Myocyte (in vitro differentiated cells): ENCODE measurements at regions not wholly inside any gene's neighbourhood (a gene's known extent, or its start where the extent isn't known, plus 50 kb on each side); places are given as distances from the start of the nearest gene placed in this dataset.

Experiments
- DNase-seq: peaks from one replicate; pipeline ENCODE4 v3.0.0-alpha.2; 2012; ENCODE audit warnings: low read depth

DNA sequence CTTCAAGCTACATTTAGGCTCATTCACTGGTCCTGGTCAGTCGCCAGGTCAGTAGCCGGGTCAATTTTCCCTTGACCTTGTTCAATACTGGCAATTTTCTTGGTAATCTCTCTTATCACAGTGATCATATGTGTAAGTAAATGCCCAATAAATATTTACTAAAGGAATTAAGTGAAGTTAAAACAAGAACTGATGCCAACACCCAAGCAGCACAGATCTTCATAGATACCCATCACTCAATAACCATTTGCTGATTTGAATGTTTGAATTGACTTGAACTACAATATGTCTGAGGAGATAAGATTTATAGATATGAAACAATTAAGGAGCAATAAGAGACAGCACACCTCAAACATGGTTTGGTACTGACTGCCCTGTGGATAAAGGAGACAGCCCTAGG, 100.8 kb upstream of the PREP start:
- no peak for DNase-seq

- no peak for DNase-seq
These were observed 99.0 kb upstream of the PREP start for GRCh38 chr6:105501826-105502344.

- DNase-seq, result no peak
These were observed 98.4 kb upstream of the PREP start for GRCh38 chr6:105501246-105501645.

GRCh38 chr6:105500693-105501092, 97.8 kb upstream of the PREP start:
- no peak for DNase-seq

DNA sequence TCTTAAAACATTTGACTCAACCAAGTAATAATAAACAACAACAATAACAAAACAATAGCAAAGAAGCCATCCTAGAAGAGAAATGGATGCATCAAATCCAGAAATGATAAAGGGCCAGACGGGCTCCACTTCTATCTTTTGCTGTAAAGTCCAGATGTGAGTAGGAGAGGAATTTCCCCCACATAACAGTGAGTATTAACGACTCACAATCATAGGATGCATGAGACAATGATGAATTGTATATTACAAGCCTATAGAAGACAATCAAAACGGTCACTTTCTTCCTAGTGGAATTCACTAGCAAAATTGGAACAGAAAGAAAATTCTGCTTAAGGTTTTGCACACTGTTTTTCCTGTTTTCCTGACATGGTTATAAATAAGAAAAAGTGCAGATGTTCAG, 97.0 kb upstream of the PREP start:
- DNase-seq, result no peak

GRCh38 chr6:105499136-105499870, 96.4 kb upstream of the PREP start:
- no peak for DNase-seq

DNA sequence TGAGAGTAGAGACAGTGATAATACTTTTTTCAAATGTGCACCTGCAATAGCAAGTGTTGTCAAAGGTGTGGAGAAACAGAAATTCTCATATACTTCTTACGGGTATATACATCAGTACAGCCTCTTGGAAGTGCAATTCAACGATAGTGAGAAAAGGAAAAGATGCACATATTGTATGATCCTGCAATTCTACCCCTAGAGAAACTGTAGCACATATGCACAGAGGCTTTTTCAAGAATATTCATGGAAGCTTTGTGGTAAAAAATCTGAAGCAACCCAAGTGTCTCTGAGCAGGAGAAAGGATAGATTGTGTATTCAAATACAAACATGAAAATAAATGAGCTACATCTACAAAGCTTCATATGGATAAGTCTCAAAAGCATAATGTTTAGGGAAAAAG, 94.7 kb upstream of the PREP start:
- DNase-seq, result no peak

DNA sequence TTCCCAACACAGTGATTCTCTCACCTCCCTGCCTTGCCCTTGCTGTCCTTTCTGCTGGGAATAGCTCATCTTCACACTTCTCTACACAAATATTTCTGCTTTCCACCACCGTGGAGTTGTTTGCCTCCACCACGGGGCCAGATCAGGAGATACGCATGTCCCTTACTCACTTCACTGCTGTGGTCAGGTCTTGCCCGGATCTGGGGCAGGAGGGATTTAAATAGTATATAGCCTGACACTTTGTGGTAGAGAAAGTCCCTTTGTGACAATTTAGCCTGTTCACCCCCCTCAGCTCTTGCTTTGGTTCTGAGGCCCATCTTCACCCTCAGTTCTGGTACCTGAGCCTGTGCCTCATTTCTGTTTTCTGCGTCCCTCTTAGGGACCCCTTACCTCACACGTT, 92.6 kb upstream of the PREP start:
- no peak for DNase-seq

DNA sequence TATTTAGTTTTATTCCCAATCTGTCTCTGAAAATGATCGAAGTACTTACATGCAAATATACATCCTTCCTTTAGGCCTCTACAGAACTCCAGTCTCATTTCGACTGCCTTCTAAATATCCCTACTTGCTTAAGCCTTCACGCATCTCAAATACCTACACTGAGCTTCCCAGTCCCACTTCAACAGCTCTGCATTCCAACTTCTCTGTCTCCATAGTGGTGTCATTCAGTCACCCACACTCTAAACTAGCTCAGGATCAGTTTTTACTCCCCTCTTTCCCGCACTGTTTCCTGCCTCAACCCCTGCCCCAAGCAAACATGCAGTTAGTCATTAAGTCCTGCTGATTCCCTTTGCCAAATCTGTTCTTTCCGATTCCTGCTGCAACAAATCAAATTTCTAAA, 91.8 kb upstream of the PREP start:
- no peak for DNase-seq

GRCh38 chr6:105493736-105494135, 90.9 kb upstream of the PREP start:
- no peak for DNase-seq

- DNase-seq, result no peak
These were observed 90.1 kb upstream of the PREP start for GRCh38 chr6:105492706-105493673.

DNA sequence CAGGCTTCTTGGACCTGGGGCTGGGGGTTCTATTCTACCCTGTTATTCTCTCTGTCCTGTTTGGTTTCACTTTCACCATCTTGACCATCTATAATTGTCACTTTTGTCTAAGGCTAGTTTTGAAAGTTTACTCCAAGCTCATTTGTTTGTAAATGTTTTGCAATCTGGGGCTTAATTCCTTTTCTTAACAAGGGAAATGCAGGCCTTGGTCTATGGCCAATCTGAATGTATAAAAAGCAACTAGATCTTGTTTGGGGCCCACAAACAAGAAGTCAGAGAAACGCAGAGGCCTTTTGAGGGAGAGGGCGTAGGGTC, 86.3 kb upstream of the PREP start:
- no peak for DNase-seq

DNA sequence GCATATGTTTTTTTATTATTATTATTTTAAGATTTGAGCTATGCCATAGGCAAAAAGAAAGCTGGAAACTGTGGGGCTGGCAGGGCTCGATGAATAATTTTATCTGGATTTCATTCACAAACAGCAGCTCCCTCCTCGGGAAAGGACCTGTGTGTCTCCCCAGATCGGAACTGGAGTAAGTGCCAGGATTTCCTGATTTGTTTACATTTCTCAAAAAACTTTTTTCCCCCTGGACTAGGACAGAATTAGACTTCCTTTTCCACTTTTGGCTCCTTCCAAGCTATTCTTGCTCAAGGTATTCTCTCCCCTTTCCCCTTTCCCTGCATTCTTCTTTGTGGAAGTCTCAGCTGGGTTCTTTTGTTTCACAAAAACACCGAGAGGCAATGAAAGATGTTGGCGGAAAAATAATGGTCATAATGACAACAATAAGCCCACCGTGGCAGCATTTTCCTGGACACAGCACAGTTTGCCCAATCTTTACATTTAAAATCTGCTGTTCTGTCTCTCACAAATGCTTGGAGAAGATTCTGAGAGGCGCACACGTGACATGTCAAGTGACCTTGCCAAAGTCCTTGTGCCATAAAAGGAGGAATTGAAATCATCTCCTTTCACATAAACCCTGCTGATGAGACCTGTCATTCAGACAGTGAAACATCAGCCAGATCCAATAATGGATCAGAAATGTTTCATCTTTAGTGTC, 85.8 kb upstream of the PREP start:
- DNase-seq, result no peak

- DNase-seq, result no peak
These were observed 84.3 kb upstream of the PREP start for GRCh38 chr6:105487040-105487790.

GRCh38 chr6:105485456-105485855, 82.6 kb upstream of the PREP start:
- DNase-seq, result no peak

DNA sequence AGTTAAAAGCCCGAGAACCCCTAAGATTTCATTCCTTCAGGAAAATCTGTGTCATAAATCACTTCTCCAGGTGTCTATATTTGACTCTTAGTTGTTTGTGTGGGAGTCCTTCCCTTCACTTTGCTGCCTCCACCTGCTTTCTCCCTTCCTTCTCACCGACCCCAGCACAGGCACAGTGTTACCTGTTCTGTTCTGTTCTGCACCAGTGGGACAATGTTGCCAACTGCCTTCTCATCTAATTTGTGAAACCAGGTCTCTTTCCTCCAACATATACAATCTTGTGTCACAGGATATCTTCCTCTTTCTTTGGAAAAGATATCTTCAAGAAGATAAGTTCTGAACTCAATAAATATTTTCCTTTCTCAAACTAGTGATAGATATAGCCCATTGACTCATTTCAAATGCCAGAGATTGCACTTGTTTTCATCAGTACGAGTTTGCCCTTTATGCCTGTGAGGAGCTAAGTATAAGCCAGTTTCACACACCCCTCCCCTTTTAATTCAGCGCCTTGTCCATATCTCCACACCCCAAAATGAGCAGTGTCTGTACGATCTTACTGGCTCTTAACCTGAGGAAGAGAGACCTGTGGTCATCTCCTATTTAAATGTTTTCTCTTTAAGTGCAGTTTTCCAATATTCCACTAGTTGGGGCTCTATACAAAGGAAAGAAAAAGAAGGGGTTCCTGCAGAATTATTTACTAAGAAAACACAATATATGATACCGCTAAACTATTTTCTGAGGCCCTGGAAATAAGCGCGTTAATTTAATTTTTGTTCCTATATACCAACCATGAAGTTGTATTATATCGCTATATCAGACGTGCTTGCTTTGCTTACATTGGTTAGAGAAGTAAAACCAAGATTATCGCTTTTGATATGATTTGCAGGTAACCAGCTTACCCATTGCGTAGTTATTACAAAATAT, 81.6 kb upstream of the PREP start:
- peak; percentile 82 for DNase-seq

- DNase-seq, result no peak
These were observed 80.6 kb upstream of the PREP start for GRCh38 chr6:105483492-105483891.

- no peak for DNase-seq
These were observed 80.0 kb upstream of the PREP start for GRCh38 chr6:105482921-105483320.

DNA sequence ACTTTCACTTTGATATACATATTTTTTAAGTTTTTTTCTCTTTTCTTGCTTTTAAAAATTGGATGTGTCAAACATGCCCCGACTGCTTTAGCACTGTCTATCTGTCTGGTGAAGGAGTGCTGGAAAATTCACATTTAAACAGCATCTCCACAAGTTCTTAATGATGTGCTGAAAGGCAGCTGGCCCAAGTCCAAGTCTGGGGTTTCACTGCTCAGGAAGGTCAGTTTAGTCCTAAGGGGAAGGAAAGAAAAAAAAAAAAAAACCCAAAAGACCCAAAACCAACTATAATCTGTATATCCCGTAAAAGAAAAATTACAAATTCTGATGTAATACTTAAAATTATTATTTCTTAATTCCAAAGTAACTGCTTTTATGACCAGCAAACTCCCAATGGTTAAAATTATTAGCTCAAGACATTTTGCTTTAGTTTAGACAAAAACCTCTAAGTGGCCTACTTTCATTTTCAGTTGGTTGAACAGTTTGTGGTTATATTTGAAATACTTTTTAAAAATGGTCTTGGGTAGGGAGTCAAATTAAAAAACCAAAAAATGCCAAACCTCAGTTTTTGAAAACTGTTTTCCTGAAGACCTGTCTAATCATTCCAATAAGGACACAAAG, 79.5 kb upstream of the PREP start:
- peak; percentile 72 for DNase-seq

GRCh38 chr6:105476978-105477377, 74.1 kb upstream of the PREP start:
- no peak for DNase-seq
